PC-9 (cell line): ENCODE measurements at regions not wholly inside any gene's neighbourhood (a gene's known extent, or its start where the extent isn't known, plus 50 kb on each side); places are given as distances from the start of the nearest gene placed in this dataset.

Source experiments
- CTCF ChIP-seq: fragments of 200-600 bp; sonication (generic); conservative IDR thresholded peaks from 2 replicates; pipeline ENCODE4 v1.6.1; 2017; ENCODE audit warnings: mixed run types, antibody characterized with exemption, mild to moderate bottlenecking, moderate library complexity
- EZH2 ChIP-seq: fragments of 200-600 bp; sonication (generic); IDR thresholded peaks from 2 replicates; pipeline ENCODE4 v1.8.0; 2017; ENCODE audit warnings: antibody characterized with exemption, low read depth

DNA sequence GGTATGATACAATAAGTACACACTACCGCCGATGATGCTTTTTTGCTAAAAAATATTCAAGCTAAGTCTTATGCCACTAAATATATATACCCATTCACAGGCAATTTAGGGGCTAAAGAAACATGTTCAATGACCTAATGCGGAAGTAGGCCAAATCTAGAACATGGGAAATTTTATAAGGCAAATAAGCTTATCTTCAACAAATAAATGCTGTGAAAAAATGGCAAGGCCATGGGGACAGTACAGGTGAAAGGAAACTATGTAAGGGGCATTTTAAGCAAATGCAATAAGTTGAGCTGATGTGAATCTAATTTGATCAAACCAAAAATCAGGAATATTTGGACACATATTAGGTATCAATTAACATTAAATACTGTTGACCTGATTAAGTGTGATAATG is 339.5 kb upstream of the EDIL3 start:
- TF ChIP-seq EZH2 (no peak), CTCF (no peak)
